ENCODE measurements at regions not wholly inside any gene's neighbourhood (a gene's known extent, or its start where the extent isn't known, plus 50 kb on each side); places are given as distances from the start of the nearest gene placed in this dataset.
"Not testable (repeated sequence)": the region's sequence is repeated elsewhere in the genome, so short reads cannot be mapped to it uniquely, and the experiment has no call there.

GRCh38 chr12:58314610-58315009, 373.2 kb downstream of the ATP23 start:
- DNase-seq = no peak

- DNase-seq = no peak
These were observed 375.6 kb downstream of the ATP23 start for GRCh38 chr12:58316926-58317325.

- DNase-seq = no peak
These were observed 380.0 kb downstream of the ATP23 start for GRCh38 chr12:58321414-58321813.

DNA sequence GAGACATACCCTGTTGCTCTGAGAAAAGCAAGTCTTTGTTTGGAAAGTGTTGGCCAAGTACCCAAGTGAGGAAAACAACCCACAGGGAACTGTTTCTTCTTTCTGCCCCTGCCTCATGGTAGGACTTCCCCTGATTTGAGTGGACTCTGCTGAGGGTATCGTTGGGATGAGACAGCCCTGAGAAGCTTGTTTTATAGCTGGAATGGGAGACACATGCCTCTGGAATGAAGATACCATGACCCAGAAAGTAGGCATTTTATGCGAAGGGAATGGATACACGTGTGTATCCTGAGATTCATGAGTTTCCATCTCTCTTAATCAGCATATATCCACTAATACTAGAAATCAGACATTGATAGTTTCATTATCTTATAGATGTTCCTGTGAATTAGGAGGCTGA, 382.3 kb downstream of the ATP23 start:
- DNase-seq = no peak

DNA sequence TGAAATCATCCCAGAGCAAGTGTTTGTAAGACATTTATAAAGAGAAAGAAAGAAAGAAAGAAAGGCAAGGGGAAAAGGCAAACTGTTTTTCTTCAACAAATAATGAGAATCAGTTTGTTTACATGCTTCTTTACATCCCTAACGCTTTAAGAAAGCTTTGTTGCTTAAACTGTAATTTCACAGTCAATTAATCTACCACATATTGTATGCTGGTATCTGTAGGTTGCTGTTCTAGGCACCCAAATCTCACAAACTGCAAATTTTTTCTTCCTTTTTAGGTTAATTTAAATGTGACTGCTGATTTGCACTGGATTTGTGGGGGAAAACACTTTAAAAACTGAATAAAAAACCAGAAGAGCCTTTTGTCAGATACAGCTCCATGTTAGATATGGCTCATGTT, 384.2 kb downstream of the ATP23 start:
- DNase-seq = no peak

GRCh38 chr12:58326534-58326933, 385.2 kb downstream of the ATP23 start:
- no peak for DNase-seq

DNA sequence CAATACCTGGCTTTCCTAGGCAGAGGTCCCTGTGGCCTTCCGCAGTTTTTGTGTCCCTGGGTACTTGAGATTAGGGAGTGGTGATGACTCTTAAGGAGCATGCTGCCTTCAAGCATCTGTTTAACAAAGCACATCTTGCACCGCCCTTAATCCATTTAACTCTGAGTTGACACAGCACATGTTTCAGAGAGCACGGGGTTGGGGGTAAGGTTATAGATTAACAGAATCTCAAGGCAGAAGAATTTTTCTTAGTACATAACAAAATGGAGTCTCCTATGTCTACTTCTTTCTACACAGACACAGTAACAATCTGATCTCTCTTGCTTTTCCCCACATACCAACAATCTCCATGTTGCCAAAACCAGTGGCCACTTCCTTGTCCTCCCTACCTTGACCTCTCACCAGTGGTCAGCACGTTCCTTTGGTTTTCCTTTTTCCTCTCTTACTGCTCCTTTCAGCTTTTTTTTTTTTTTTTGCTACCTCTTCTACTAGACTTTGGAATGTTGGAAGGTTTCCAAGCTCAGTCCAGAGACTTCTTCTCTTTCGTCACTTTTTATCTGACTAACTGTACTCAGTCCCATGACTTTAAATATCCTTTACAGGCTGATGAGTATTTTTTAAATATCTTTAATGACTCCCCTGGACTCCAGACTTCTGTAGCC, 395.3 kb downstream of the ATP23 start:
- DNase-seq = not testable (repeated sequence)

- DNase-seq = not testable (repeated sequence)
These were observed 396.2 kb downstream of the ATP23 start for GRCh38 chr12:58337539-58337938.

DNA sequence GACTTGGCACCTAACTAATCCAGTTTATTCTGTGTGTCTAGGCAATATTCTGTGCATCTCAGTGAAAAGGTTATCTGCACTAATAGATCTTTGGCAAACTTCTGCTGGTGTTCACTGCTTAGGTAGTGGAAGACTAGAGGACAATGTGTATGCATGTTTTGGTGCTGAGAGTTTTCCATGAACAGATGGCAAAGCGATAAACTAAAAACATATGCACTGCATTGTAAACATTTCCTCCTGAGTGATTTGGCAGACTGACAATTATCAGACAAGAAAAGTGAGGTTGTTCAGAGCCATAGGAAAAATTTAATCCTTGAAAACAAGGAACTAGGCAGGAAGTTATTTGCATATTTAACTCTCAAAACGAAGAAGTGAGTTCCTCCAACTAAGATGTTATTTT, 400.4 kb downstream of the ATP23 start:
- DNase-seq = no peak

- DNase-seq = no peak
These were observed 401.4 kb downstream of the ATP23 start for GRCh38 chr12:58342736-58343135.

DNA sequence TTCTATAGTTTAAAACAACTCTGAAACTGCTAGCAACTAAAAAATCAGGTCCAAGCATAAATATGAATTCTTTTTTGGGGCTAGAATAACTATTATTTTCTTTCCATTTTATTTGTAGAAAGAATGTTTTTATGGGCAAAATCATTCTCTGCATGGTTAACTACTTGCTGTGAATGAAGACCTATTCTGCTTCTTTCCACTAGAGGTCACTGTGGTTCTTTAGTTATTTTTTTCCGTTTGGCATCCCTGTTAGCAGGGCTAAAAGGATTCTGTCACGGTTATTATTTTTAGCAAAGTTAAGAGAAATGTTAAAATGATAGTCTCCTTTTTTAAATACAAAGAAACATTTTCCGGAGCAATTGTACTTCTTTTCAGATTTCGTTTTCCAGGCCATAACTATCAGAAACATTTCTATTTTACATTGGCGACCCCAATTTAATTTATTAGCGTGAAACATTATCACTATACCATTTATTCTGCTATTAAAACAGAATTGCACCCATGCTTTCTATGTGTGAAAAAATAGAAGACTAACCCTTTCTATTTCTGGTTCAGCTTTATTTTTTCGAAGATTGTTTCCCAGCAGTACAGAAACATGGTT, 404.8 kb downstream of the ATP23 start:
- no peak for DNase-seq

DNA sequence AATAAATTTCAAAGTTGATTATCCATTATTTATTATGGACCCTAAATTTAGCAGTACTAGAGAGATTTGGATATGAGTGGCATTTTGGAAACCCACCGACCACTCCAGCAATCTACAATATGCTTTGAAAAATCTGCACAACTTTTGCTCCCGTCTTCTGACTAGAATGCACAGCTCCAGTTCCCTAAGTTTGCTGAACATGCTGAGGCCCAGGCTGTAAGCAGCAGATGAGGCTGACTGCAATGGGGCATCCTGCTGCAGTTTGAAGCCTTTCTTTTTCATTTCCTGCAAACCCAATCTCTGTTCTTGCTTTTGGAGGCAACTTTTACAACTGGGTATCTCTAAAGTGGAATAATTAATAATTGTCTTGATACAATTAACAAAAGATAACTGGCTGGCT, 405.8 kb downstream of the ATP23 start:
- DNase-seq = no peak

DNA sequence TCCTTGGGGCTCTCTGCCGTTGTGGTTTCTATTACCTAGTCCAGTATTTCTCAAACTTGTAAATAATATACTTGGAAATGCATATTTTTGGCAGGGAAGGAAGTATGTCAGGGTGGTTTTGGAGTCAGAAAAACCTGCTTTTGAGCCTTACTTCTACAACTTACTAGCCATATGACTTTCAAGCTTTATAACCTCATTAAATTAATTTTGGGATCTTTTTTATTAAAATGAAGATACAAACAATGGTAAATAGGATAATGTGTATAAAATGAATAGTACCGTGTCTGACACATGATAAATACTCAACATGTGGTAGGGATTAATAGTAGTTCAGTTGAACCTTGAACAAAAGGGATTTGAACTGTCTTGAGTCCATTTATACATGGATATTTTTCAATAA, 406.3 kb downstream of the ATP23 start:
- no peak for DNase-seq

DNA sequence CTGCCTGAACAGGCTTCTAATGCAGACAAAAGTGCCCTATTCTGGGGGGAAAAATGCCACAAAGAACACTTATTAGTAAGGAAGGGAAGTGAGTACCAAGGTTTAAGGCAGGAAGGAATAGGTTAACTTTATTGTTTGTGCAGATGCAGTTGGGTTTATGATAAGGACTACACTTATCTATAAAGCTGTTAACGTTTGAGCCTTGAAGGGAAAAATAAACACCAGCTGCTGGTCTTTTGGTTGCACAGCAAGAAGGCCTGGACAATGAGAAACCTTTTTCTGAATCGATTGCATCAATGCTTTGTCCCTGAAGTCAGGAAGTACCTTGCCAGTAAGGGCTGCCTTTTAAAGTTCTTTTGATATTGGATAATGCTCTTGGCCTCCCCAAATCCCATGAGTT, 407.8 kb downstream of the ATP23 start:
- no peak for DNase-seq

DNA sequence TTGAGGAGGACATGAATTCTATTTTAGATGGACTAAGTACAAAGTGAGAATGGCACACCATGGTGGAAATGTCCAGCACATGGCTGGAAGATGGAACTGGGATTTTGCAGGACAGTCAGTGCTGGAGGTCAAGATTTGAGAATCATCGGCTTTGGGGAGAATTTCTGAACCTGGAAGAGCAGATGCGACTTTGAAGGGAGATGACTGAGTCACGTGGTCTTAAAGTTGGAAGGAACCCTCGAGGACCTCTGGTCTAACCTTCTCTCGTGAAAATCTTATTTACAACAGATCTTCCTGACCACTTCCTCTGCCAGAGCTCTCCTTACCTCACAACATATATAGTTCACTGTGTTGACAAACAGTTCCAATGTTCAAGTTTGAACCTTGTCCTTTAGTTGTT, 415.4 kb downstream of the ATP23 start:
- no peak for DNase-seq

GRCh38 chr12:58357511-58357910, 416.1 kb downstream of the ATP23 start:
- no peak for DNase-seq

GRCh38 chr12:58358369-58358768, 417.0 kb downstream of the ATP23 start:
- DNase-seq = no peak

DNA sequence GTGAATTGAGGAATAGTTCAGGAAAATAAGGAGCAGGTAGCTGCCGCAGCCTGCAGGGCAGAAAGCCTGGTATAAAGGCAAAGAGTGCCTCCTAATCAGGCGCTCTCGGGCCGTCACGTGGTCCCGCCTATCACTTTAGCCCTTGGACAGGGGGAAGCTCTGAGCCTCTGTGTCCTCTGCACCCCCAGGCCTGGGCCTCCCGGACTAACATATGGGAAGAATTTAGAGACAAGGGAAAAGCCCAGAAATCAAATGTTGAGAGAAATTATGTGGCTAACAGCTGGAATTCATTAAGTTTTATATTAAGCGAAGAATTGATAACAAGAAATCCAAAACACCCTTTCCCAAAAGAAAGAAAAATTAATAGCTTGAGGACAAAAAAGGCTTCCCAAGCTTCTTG, 417.7 kb downstream of the ATP23 start:
- DNase-seq = no peak

DNA sequence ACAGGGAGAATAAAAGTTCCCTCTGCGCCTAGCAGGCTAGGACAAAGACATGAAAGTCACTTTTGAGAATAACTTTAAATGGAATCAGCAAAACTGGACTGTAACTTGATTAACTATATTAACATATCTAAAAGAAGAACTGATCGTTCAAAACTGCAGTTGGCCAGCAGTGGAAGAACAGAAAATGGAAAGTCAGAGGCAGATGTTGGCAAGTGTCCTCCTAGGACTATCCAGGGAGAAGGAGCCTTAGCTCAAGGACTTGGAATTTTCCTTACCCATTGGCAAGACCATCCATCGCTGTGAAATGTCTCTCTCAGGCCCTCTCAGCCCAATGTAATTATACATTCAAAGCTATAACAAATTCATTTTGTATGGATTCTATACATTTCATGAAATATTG, 419.7 kb downstream of the ATP23 start:
- DNase-seq = no peak

DNA sequence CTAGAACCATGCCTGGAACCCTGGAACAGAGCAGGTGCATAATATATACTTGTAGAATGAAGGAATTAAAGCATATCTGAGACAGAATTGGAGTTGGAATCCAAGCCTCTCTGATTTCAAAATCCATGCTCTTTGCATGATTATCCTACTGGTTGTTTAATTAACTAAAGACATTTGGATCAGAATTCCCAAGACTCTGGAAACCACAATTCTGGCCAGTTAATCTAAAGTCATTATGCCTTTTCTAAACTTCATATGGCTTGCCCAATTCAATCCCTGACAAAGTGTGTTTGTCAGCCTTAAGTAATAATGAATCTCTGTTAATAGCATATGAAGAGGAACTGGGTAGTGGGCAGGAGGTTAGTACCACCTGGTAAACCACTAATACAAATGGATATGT, 422.6 kb downstream of the ATP23 start:
- DNase-seq = no peak

DNA sequence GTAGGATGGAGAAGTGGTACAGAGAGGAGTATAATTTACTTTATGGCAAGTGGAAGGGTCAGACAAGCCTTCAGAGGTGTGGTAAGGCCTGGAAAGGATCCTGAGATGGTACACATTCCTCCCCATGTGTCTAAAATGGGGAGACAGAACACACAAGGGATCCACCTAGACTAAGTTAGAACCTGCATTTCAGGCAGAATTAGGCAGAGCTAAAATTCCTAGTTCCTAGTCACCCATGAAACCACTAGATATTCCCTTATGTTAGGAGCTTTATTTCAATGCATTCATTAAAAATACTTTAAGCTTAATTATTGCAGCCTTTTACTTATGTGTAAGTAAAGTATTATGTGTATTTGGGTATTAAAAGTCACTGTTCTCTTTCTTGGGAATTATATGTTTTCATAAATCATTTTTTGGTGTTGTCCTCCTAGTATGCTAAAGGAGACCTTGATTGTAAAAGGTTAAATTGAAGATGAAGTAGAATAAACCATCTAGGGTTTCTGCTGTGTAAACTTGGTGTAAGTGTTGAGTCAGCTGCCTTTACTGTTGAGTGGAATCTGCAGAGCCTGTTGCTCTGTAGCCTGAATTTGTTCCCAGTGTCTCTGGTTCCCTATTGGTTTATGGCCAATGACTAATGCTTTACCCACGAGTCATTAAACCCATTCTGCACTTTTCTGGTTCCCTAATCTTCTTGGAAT, 423.2 kb downstream of the ATP23 start:
- DNase-seq = no peak

DNA sequence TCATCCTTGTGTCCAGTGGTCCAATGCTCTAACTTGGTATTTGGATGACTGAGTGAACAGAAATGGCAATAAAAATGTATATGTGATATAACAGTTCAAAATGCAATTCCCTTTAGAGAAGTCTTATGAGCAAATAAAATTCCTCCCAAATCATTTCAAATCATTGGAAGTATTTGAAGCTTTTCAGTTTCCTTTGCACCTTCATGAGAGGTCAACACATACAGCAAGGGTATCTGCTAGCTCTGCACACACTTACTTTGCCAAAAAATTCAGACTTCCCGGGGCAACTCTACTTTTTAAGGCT, 423.7 kb downstream of the ATP23 start:
- DNase-seq = no peak

DNA sequence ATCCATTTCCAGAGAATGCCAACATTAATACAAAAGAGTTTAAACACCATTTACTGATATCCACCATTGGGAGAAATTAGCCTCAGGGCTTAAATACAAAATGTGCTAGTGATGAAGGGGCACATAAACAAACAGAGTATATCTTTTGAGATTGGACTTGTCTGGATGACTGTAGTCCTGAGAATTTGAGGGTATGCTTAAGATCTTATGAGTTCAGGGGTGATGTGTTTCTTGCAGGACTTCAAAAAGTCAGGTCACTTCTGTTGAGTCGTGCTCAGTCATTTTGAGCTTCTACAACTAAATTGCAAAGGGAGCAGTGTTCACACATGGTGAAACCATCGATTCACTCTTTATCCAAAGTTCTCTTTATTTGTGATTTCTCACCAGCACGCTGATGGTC, 425.7 kb downstream of the ATP23 start:
- no peak for DNase-seq

DNA sequence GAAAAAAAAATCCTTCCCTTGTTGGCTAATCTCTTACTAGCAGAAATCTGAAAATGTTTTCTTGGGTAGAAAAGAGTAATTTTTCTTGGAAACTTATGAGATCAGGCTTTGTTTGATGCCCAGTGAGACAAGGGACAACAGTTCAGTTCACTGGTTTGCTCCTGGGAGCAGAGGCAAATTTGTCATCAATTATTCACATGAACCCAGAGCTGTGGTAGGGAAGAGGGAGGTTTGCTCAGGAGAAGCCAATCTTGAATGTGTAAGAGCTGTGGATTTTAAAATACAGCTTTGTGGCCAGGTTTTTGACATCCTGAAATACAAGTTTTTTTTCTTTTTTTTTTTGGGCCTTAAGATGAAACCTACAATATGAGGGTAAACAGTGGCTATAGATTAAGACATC, 426.6 kb downstream of the ATP23 start:
- no peak for DNase-seq

DNA sequence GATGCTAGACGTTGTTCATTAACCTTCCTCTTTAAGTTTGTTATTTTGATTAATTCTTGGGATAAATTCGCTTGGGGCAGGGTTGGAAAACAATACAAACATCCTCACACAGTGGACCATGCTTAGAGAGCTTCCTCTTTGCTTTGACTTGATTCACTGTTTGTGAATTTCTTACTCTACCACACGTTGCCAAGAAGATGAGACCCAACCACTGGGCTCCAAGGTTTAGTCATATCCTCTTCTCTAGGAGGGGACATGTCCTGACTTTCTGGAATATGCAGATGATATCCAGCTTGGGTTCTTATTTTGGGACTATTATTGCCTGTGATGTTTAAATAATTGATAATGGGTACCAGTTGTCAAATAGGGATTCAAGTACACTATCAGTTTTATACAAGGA, 428.2 kb downstream of the ATP23 start:
- no peak for DNase-seq
